ENCODE measurements at regions not wholly inside any gene's neighbourhood (a gene's known extent, or its start where the extent isn't known, plus 50 kb on each side); places are given as distances from the start of the nearest gene placed in this dataset.

GRCh38 chr2:12978066-12978835, 261.5 kb downstream of the TRIB2 start:
- POLR2A ChIA-PET, result no interaction called here
- no peak overlapping the region for H2AFZ ChIP-seq (ENCODE audit: low read depth, low read length)

More at GRCh38 chr2:12978066-12978835, 261.5 kb downstream of the TRIB2 start:
- FAIRE-seq (no peak), DNase-seq (ENCODE audit: low read depth, low spot score) (no peak)
- Histone ChIP-seq H3K9ac (replicated peaks; ENCODE audit: extremely low read depth, insufficient read depth, low read length) (no peak overlapping the region), H4K20me1 (replicated peaks; ENCODE audit: control insufficient read depth, extremely low read depth, insufficient read depth, low read length) (no peaks in the 10 kb centered on the region), H3K27ac (ENCODE audit: insufficient read depth, low read depth, low read length) (no peak overlapping the region), H3K9me1 (replicated peaks; ENCODE audit: control insufficient read depth, extremely low read depth, insufficient read depth, low read length) (no peaks in the 10 kb centered on the region), H3K27me3 (ENCODE audit: control insufficient read depth in 2 of 2, insufficient read depth in 2 of 2, low read length in 2 of 2) (no peaks in the 10 kb centered on the region), H3K36me3 (ENCODE audit: control insufficient read depth in 2 of 2, extremely low read depth in 1 of 2, insufficient read depth in 2 of 2, low read length in 2 of 2) (no peaks in the 10 kb centered on the region), H3K4me2 (ENCODE audit: insufficient read depth, low read length) (no peak overlapping the region), H3K4me1 (ENCODE audit: control insufficient read depth, extremely low read depth, insufficient read depth, low read length) (peaks cover 21% of the 10 kb centered on the region), H3K79me2 (ENCODE audit: control insufficient read depth, insufficient read depth, low read length) (no peaks in the 10 kb centered on the region), H3K9me3 (replicated peaks; ENCODE audit: control insufficient read depth, insufficient read depth, low read length) (no peaks in the 10 kb centered on the region), H3K4me3 (replicated peaks in 1 of 3; ENCODE audit: insufficient read depth in 1 of 3, low read depth in 1 of 3, low read length in 3 of 3) (no peak overlapping the region)
- no TSS peak for BruUV-seq (replicated peaks)
- intact Hi-C loops (cut with micrococcal nuclease) (loop anchor here (5.0 kb wide), 1 partner anchor 41 kb away; no protein-coding TSS in a partner anchor), dilution Hi-C loops (cut with MboI; ENCODE audit: extremely low pct_ligation_motif_present, low sequenced_read_pairs) (no loop called here)
- CTCF ChIA-PET, result no interaction called here
- TF ChIP-seq EZH2 (IDR thresholded peaks at IDR 0.05; ENCODE audit: borderline replicate concordance, low read depth, low read length, severe bottlenecking), result no peak
- no peak for TF ChIP-seq MYC (IDR thresholded peaks at IDR 0.05; ENCODE audit: low read depth, low read length)
- no peak for TF ChIP-seq JUN (IDR thresholded peaks at IDR 0.05; ENCODE audit: borderline replicate concordance, insufficient read depth, insufficient read length, low read depth)
- no peak for TF ChIP-seq CTCF (IDR thresholded peaks at IDR 0.05; ENCODE audit: extremely low read depth in 1 of 2, insufficient read depth in 1 of 2, low read depth in 1 of 2, low read length in 2 of 2)
- no peak for TF ChIP-seq GATA2 (IDR thresholded peaks at IDR 0.05; ENCODE audit: insufficient read depth, insufficient read length, low read depth, low read length)
- no peak for TF ChIP-seq FOS (IDR thresholded peaks at IDR 0.05; ENCODE audit: borderline replicate concordance, insufficient read depth, low read length)
- TF ChIP-seq, protein P1, sequence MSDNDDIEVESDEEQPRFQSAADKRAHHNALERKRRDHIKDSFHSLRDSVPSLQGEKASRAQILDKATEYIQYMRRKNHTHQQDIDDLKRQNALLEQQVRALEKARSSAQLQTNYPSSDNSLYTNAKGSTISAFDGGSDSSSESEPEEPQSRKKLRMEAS (IDR thresholded peaks at IDR 0.05; ENCODE audit: insufficient read depth, insufficient read length), result no peak
- TF ChIP-seq POLR2AphosphoS5 (IDR thresholded peaks at IDR 0.05; ENCODE audit: insufficient read depth, low read depth, low read length), result no peak
- no peak for TF ChIP-seq POLR2A (IDR thresholded peaks at IDR 0.05; ENCODE audit: low read depth, low read length)

All from endothelial cell of umbilical vein (primary cell).